HG03378 (cell line): ENCODE measurements at regions not wholly inside any gene's neighbourhood (a gene's known extent, or its start where the extent isn't known, plus 50 kb on each side); places are given as distances from the start of the nearest gene placed in this dataset.

Source experiments
- ATAC-seq: cut with Tn5 transposase; IDR thresholded peaks from one replicate; pipeline ENCODE4 v1.9.1; 2021; ENCODE audit warnings: mild to moderate bottlenecking, moderate library complexity; ENCODE audit not compliant: unreplicated experiment

DNA sequence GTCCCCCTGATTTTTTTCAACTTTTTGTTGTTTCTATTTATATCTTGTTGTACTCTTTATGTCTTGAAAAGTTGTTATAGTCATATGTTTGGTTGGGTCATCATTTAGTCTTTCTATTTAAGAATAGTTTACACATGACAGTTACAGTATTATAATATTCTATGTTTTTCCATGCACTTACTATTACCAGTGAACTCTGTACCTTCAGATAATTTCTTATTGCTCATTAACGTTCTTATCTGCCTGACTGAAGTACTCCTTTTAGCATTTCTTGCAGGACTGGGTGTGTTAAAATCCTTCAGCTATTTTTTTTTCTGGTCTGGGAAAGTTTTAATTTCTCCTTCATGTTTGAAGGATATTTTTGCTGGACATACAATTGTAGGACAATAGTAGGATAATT, 157.7 kb upstream of the DIPK2B start:
- ATAC-seq = no peak

DNA sequence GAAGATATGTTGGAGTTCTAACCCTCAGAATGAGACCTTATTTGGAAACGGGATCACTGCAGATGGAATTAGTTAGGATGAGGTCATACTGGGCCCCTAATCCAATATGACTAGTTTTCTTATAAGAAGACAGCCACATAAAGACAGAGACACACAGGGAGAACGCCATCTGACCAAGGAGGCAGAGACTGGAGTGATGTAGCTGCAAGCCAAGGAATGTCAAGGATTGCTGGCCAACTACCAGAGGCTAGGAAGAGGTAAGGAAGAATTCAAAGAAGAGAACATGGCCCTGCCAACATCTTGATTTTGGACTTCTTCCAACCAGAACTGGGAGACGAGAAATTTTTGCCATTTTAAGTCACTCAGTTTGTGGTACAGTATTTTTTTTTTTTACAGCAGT, 152.8 kb upstream of the DIPK2B start:
- no peak for ATAC-seq

DNA sequence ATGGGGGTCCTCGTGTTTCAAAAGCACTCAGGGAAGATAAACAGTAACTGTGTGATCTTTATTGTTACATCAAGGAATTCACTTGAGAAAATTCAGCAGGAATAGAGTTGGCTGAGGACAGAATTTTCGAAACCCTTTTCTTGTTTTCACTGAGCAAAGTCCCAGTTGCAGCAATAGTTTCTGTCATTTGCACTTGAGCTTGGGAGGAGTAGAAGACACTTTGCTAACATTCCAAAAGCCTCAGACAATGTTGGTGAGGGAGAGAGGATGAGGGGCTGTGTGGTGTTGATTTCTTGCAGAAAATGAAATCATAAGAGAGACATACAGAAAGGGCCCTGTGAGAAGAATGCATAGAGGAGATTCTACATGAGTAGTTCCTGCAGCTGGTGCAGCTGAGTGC, 151.9 kb upstream of the DIPK2B start:
- no peak for ATAC-seq

DNA sequence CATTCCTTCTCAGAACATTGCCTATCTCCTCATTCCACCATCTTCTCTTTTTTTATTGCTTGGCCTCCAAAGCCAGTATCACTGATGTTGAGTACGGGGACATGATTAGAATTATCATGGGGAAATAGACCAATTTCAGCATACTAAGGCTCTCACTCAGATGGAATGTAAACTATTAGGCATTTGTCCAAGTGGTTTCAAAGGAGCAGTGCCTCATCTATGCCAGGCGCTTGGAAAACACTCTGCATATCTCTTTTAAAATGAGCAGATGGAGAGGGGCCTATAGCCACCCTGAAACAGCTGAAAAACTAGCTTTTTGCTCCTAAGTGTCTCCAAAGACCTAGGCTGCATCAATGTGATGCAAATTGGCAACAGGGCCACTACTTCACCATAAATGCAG, 150.8 kb upstream of the DIPK2B start:
- ATAC-seq = no peak

DNA sequence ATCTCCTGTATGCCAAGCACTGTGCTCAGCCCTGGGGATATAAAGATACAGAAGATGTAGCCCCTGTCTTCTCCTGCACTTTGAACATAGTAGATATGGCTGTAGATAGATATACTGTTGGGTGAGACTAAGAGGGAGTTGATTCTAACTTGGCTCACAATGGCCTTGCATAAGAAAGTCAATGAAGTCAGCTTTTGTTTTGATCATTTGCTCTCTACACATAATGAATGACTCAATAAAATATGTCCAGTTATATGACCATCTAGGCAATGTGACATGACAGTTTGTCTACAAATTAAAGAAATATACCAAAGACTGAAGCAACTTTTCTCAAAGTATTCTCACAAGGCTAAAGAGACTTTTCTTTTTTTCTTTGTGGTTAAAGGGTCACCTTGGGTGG, 147.6 kb upstream of the DIPK2B start:
- no peak for ATAC-seq

DNA sequence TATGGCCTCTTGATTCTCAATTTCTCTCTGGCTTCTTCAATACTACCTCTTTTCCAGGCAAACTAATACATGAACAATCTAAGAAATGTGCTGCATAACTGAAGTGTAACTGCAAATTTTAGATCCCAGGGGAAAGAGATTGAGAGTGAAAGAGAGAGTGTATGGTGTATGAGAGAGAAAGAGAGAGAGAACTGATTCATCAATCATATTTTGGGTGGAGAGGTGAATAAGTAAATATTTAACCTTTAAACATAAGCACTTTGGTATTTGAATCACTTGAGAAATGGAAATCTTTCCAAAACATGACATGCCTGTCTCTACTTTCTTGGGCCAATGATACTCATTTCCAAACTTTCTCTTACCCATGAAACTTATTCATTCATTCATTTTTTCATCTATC, 147.2 kb upstream of the DIPK2B start:
- no peak for ATAC-seq

DNA sequence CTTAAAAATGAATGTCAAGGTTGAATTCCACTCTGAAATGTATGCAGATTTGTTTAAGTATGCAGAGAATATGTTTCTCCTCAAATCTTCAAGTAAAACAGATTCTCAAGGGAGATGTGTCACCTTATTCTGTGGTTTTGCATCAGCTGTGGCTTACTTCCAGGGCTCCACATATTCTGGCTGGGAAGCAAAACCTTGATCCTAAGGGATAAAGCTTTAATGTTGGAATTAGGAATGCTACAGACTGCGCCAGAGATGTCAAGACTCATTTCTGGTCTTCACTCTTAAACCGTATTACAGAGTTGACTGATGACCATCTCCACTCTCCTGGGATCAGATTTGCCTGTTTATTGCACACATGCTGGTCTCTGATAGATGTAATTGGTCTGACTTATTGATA, 143.9 kb upstream of the DIPK2B start:
- ATAC-seq = no peak

DNA sequence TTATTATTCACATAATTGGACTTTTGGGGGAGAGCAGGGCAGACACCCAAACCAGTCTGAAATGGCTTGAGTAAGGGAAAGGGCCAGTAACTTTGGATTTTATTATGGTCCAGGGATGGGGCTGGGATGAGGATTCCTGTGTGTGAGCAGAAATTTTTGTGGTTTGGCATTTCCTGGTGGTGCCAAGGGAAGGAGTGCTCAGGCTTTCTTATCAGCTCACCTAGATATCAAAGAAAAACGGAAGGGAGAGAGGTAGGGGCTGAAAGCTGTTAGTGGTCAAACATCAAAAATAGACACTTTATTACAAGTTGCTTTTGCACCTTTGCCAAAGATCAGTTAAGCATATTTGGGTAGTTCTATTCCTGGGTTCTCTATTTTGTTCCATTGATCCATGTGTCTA, 128.5 kb upstream of the DIPK2B start:
- ATAC-seq = no peak

DNA sequence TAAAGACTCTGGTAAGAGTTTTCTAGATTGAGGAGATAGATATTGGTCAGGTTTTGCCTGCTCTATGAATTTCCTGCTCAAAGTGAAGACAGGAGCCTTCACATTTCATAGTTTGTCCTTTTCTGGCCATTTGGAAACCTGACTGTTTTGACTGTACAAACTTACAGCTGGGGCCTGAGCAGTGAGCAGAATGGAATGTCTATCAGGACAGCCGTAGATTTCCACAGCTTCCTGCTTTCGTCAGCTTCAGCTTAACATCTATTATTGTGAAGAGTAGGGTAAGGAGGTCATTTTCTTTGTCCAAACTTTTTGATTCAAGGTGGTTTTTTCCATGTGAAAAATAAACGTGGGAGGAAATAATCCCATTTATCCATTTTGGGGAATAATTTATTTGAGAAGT, 124.3 kb upstream of the DIPK2B start:
- no peak for ATAC-seq

DNA sequence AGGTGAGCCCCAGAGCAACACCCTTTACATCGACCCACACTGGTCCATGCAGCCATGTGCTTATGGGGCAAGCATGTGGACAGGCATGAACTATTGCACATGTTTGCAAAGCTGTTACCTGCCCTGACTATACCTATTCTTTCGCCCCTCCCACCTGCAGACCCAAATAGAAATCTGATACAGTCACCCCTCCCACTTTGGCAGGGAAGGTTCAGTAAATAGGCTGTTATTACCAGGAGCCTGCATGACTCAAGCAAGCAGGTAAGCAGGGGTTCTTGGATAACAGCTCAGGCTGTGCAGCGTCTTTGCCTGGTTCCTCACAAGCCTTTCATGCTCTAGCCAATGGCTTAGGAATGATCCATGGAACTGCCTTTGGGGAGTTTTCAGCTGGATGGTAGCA, 122.7 kb upstream of the DIPK2B start:
- no peak for ATAC-seq

DNA sequence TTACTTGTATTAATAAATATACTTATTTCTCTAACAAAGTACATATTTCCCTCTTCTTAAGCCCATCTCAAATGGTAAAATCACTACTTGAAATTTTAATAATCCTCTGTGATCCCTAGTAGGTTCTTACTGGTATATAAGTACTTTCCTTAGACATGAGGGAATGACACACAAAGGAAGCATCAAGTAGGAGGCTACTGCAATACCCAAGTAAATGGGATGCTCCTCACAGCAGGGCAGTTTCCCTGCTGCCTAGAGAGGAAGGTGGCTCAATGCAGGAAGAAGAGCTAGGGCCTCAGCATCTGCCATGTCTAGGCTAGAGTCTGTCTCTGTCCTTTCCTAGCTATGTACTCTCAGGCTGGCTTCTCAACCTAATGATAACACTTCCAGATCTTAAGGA, 122.1 kb upstream of the DIPK2B start:
- ATAC-seq = no peak

DNA sequence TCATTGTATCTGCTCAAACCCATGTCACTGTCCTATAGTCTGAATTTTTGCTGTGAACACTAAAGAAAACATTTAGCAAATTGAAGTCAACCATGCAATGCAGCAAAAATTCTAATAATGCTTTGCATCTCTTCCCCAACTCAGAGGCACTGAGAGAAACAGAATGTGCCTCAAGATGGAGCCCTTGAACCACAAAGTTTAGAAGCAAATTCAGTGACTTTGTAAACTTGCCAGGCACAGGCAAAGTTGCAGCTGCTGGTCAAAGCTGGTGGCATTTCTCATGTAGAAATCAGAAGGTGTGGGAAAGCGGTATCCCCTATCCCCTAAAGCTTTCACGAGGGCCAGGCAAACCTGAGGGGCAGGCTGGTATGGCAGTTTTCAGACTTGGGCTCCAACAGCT, 121.7 kb upstream of the DIPK2B start:
- no peak for ATAC-seq

DNA sequence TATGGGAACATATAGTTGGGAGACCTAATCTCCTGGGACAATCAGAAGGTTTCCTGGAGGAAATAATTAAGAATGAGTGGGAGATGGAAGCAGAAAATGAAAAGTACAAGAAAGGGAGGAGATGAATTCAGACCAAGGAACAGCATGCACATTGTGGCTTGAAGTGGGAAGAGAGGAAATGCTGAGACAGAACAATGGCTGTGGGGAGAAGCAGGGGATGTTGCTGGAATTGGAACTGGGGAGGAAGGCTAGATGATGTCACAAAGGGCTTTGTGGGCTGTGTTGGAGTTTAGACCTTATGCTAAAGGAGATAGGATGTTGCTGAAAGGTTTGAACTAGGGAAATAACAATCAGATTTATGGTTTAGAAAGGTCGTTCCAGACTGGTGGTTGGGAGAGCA, 119.5 kb upstream of the DIPK2B start:
- no peak for ATAC-seq

DNA sequence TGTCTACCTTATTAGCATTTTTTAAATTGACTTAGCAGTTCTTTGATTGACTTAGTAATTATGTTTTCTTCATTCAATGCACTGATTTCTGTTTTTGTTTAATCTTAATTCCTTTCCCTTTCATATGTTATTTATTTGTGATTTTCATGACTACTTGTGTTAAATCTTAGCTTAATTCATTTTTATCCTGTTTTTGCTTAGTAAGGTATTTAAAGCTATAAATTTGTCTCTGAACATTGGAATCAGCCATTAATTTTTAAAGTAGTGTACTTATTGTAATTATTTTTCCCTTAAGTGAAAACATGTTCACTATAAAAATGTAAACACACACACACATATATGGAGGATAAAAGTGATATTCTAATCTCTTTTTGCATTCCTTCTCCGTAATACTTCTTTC, 109.1 kb upstream of the DIPK2B start:
- no peak for ATAC-seq

DNA sequence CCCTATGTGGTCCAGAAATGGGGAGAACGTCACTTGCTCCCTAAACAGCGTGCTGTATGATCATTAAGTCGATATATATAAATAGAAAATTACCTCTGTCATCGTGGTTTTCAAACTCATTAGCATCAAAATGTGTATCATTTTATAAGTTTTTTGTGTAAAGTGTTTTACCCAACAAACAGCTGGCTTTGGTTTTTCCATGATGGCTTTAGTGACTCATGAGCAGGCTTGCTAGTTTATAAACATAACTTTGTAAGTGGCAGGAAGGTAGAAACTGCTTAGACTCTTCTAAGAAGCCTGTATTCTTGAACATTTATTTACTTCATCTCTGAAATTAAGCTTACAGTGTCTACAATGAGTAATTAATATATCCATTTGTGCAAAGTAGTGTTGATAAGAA, 108.4 kb upstream of the DIPK2B start:
- no peak for ATAC-seq

DNA sequence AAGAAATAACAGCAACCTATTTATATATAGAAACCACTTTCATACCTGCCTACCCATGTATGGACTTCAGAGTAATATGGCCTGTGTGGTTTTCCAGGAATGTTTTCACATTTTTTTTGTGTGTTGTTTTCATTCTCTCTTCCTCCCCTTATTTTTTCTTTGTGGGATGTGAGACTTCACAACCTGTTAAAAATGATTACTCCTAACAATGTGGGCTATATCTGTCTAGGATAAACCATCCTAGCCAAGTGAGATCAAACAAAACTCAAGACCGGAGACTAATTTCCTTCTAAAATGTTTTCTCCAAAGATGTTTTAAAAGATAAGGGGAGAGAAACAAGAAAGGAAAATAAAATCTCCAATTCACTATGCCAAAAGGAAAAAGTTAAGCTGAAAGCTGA, 106.1 kb upstream of the DIPK2B start:
- ATAC-seq = no peak

DNA sequence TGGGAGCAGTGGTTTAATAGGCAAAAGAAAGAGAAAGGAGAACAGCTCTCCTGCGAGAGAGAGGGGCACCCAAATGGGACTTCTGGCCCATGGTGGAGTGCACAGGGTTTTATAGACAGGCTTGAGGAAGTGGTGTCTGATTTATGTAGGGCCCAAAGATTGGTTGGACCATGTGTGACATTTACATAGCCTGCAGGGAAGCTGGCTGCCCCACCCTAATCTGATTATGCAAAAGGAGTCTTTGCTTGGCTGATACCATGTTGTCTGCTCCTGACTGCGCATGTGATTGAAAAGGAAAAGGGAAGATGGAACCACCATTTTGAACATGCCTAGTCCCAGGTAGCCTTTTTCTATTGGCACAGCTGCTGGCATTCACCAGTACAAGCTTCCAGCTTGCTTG, 100.0 kb upstream of the DIPK2B start:
- ATAC-seq = no peak

DNA sequence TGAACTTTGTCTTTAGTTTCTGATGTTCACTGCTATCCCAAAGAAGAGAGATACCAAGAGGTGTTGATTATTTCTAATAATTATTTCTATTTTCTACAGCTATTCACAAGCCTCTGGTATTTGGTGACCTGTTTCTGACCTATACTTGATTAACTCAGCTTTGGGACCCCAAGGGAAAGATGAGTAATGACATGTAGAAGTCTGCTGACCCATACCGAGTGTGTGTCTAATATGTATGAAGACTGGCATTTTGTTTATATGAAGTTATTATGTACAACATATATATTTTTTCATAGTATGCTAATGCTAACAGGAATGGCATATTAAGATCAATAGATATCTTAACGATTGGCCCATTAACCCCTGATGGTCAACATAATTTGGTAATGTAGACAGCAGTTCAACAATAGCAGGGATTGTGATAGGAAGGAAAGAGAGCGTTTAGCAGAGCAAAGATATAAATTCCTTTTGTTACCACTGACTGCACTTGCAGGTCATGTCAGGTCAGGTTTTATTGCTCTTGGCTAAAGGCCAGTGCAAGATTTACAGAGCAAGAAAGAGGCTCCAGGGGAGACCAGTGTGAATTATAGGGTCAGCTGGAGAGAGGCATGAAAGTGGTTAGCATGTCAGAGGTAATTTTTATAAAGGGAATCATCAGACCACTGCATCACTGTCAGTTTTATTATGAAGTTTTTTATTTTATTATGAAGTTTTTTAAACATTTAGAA, 94.7 kb upstream of the DIPK2B start:
- ATAC-seq = no peak

DNA sequence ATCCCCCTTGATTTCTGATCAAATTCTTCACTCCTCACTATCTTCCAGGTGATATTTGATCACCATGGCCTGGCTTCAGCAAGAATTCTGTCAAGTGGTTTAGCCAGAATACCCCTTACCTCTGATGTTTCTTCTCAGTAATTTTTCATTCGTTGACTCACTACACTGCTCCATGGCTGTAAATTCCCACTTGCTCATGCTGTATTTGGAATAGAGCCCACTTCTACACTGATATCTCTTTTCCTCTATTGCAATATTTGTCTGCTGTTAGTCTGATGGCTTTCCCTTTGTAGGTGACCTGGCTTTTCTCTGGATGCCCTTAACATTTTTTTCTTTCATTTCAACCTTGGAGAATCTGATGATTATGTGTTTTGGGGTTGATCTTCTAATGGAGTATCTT, 73.9 kb upstream of the DIPK2B start:
- no peak for ATAC-seq

DNA sequence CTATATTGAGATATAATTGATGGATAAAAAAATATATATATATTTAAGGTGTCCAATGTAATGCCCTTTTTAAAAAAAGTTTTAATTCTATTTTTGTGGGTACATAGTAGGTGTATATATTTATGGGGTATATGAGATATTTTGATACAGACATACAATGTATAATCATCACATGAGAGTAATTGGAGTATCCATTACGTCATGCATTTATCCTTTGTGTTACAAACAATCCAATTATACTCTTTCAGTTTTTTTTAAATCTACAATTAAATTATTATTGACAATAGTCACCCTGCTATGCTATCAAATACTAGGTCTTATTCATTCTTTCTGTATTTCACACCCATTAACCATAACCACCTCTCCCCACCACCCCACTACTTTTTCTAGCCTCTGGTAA, 66.3 kb upstream of the DIPK2B start:
- ATAC-seq = no peak

DNA sequence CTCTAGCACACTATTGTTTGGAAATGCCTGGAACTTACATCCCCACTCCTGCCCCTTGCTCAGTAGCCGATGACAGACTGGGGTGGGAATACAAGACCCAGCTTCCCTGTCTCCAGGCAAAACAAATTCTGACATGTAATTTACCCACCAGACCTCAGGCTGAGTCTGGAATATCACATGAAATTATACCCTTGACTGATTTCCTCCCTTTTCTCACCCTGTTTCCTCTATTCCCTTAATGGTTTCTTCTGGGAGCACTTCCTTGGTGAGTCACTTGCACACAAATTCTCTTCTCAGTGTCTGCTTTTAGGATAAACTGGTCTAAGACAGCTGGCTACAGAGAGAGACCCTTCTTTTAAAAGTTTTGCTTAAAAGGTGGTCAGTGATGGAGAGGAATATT, 65.8 kb upstream of the DIPK2B start:
- no peak for ATAC-seq

DNA sequence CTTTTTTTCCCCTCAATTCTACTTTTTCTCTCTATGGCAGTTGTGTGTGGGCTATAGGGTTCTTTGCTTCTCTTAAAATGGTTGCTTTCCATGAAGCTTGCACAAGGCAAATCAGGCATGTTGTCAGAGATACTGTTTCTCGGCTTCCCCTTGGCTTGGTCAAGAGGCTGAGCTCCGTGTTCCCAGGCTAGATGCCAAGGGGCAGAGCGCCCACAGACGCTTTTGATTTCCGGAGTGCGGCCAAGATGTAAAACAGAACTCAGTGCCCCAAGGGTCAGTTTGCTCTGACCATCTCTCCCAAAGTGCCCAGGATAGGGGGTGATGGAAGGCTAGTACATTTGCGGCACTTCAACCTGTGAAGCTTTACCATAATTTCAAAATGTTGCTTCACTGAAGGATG, 64.2 kb upstream of the DIPK2B start:
- no peak for ATAC-seq

DNA sequence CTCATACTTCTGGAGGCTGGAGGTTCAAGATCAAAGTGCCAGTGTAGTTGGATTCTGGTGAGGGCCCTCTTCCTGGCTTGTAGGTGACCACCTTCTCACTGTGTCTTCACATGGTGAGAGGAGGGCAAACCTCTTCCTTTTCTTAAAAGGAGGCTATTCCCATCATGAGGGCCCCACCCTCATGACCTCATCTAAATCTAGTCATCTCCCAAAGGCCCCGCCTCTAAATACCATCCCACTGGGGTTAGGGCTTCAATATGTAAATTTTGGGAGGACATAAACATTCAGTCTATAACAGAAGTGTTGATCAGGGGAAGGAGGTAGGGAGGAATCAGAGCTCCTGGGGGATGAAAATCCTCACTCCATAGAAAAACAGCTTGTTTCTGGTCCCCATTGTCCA, 60.8 kb upstream of the DIPK2B start:
- no peak for ATAC-seq

DNA sequence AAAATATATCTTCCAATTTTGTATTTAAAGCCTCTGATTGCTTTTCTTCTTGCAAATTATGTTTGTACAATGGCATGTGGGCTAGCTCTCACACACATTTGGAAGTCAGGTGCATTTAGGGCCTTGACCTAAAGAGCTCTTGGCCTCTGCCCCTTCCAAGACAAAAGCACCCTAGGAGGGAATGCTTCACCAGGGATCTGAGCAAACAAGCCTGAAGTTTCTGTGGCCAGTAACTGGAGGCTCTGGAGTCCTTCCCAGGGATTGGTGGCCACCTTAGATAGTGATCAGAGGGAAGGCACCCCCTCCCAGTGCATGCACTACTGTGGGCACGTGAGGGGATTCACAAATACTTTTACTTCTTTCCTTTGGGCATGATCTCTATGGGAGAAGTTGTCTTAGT, 60.3 kb upstream of the DIPK2B start:
- ATAC-seq = no peak
